Astrocyte of the spinal cord (primary cell): ENCODE measurements at regions not wholly inside any gene's neighbourhood (a gene's known extent, or its start where the extent isn't known, plus 50 kb on each side); places are given as distances from the start of the nearest gene placed in this dataset.

ENCODE experiments used
- DNase-seq: peaks from one replicate; pipeline ENCODE4 v3.0.0; 2011; ENCODE audit warnings: low read depth, low spot score
- H3K4me3 ChIP-seq: 2 replicates; pipeline ENCODE4 v1.5.1; 2011; ENCODE audit warnings: low read depth, mild to moderate bottlenecking, low read length, moderate library complexity
- CTCF ChIP-seq: IDR thresholded peaks from 2 replicates; pipeline ENCODE4 v1.5.1; 2012; ENCODE audit warnings: low read depth, mild to moderate bottlenecking, low read length, inconsistent platforms
- in situ Hi-C: cut with HindIII; loops from 2 replicates; pipeline ENCODE4 v1.10.0; 2017; ENCODE audit warnings: low sequenced_read_pairs

- DNase-seq, result no peak
- no peak overlapping the region for H3K4me3 ChIP-seq
- no peak for TF ChIP-seq CTCF
- in situ Hi-C loops, result no loop called here
Measured at GRCh38 chr17:70407506-70407905, 238.2 kb downstream of the KCNJ2 start.

- H3K4me3 ChIP-seq, result no peak overlapping the region
- no peak for DNase-seq
- in situ Hi-C loops, result no loop called here
- no peak for TF ChIP-seq CTCF
Measured at GRCh38 chr17:70408768-70409167, 239.4 kb downstream of the KCNJ2 start.

- no peak overlapping the region for H3K4me3 ChIP-seq
- no peak for TF ChIP-seq CTCF
- no peak for DNase-seq
- in situ Hi-C loops, result no loop called here
Measured at GRCh38 chr17:70414300-70414699, 245.0 kb downstream of the KCNJ2 start.

- TF ChIP-seq CTCF, result no peak
- no peak overlapping the region for H3K4me3 ChIP-seq
- in situ Hi-C loops, result no loop called here
- DNase-seq, result no peak
Measured at GRCh38 chr17:70420861-70421445, 251.6 kb downstream of the KCNJ2 start.

- no peak for DNase-seq
- in situ Hi-C loops, result no loop called here
- no peak overlapping the region for H3K4me3 ChIP-seq
- no peak for TF ChIP-seq CTCF
Measured at GRCh38 chr17:70422862-70423261, 253.5 kb downstream of the KCNJ2 start.

GRCh38 chr17:70423562-70423961 is 254.2 kb downstream of the KCNJ2 start:
- no peak overlapping the region for H3K4me3 ChIP-seq
- in situ Hi-C loops, result no loop called here
- no peak for DNase-seq
- TF ChIP-seq CTCF, result no peak

GRCh38 chr17:70426752-70427151 is 257.4 kb downstream of the KCNJ2 start:
- no peak for DNase-seq
- in situ Hi-C loops, result no loop called here
- H3K4me3 ChIP-seq, result no peak overlapping the region
- TF ChIP-seq CTCF, result no peak
